NCI-H345 treated with DMSO at 0.1 percent for 48 hours (cell line): ENCODE measurements at regions not wholly inside any gene's neighbourhood (a gene's known extent, or its start where the extent isn't known, plus 50 kb on each side); places are given as distances from the start of the nearest gene placed in this dataset.
"Not testable (repeated sequence)": the region's sequence is repeated elsewhere in the genome, so short reads cannot be mapped to it uniquely, and the experiment has no call there.

ENCODE experiments used
- DNase-seq: peaks from one replicate; lab custom pipeline; 2025; ENCODE audit not compliant: unreplicated experiment; lab: John Stamatoyannopoulos, UW

GRCh38 chr4:1561286-1561990 is 122.7 kb downstream of the FAM53A start:
- DNase-seq, result no peak

GRCh38 chr4:1559896-1560650 is 124.0 kb downstream of the FAM53A start:
- no peak for DNase-seq

- no peak for DNase-seq
Observed at GRCh38 chr4:1558205-1558604, 125.9 kb downstream of the FAM53A start.

- no peak for DNase-seq
Observed at GRCh38 chr4:1557221-1557597, 126.9 kb downstream of the FAM53A start.

DNA sequence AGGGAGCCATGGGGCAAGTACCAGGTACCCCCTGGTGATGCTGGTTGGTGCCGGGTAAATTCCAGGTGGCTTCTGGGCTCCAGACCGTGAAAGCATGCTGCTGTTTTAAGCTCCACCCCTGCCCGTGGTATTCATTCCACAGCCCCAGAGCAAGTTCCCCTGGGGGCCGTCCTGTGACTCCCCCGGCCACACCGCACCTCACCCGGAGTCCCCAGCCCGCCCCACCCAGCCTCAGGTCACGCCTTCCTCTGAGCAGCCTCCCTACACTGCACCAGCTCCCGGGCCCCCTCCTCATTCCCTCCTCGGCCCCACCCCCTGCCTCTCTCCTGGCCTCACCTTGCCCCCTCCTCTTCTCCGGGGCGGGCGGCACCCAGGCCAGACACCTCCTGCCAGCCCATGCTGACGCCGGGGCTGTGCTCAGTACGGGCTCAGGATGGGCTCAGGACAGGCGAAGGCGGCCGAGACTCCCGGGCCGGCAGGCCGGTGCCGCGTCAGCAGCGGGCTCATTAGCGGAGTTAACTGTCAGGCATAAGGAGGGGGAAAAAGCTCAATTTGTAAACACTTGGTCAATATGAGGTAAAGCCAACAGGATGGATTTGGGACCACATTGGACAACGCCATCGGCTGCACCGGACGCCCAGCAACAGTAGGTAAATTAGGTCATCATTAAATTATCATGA is 127.4 kb downstream of the FAM53A start:
- DNase-seq, result no peak

GRCh38 chr4:1554876-1555265 is 129.2 kb downstream of the FAM53A start:
- DNase-seq, result peak; percentile 76

GRCh38 chr4:1554246-1554875 is 129.8 kb downstream of the FAM53A start:
- no peak for DNase-seq

- no peak for DNase-seq
Observed at GRCh38 chr4:1553365-1553764, 130.7 kb downstream of the FAM53A start.

GRCh38 chr4:1552451-1552850 is 131.7 kb downstream of the FAM53A start:
- DNase-seq, result no peak

- DNase-seq, result no peak
Observed at GRCh38 chr4:1551211-1551610, 132.9 kb downstream of the FAM53A start.

- DNase-seq, result no peak
Observed at GRCh38 chr4:1550122-1551070, 133.7 kb downstream of the FAM53A start.

DNA sequence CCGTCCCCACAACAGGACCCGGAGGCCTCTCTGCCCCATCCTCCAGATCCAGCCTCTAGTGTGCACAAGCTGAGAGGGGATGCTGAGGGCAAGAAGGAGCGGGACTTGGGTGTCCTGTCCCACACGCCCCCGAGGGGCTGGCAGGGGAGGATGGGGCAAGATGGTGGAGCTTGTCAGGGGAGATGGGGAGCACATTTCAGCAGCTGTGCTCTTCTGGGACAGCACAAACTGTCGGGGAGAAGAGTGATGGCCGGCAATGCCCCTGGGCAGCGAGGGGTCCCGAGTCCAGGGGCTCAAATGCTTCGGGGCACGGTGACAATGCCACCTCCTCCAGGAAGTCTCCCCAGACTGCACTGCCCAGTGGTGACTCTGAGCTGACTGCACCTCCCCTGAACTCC is 134.5 kb downstream of the FAM53A start:
- no peak for DNase-seq

DNA sequence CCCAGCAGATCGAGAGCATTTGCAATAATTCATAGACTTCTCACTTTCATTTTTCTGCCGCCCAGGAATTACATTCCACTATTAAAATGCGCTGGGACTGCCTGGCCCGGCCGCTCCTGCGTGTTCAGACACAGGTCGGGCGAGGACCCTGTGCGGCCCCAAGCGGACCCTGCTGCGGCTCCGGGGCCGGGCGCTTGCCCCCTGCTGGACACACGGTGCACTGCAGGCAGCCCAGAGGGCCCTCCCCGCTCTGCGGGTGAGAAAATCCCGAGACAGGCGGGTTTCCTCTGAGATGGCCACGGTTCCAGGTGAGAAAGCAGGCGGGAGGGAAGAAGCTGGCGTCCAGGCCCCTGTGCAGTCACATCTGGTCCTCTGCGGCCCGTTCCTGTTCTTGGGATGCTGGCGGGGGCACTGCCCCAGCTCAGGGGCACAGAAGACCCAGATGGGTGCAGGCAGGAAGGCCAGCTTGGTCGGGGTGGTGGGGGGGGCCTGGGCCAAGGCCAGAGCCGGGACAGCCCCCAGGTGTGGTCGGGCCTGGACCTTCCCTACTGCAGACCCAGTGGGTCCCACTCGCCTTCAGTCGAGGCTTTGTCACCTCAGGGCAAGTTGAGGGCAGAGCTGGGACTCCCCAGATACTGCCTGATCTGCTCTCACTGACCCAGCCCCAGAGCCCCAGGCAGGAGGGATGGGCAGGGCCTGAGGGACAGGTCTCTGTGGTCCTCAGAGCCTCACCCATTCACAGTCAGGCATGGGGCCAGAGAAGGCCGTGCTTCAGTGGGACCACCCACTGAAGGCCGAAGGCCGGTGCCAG is 135.1 kb downstream of the FAM53A start:
- DNase-seq, result not testable (repeated sequence)

DNA sequence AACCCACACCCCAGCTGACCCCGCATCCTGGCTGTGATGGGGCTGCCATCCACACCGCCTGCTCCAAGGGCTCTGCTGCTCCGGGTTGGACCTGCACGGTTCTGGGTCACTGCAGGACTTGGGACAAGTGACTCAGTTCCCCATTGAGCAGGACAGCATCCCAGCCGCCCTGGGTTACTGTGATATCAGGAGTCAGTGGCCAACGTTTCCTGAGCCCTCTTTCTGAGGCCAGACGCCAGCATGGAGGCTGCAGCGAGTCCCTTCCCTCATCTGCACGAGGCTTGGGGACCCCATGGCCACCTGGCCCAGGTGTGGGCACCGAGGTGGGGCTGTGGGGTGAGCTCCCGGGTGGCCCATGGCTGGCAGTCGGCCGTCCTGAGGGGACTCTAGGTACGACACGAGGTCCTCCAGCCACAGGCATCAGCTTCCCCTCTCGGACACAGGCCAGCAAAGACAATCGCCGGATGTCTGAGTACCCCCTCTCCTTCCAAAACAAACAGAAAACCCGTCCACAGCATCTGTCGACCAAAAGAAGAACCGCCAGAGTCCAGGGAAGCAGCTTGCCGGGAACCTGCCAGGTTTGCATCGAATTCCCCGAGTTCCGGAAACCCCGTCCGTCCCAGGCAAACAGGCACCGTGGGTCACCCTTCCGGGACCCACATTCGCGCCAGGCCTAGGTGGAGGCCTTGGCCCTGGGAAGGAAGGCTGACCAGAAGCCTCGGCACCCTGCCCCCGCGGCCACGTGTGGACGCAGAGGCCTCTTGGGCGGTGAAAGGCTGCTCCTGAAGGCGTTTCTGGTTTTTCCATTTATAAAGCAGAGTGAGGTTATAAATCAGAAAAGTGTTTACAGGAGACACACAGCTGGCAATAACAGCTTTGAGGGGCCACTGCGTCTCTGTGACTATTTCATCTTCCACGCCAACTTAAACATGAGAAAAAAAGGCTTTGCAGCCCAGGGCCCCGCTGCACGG is 136.0 kb downstream of the FAM53A start:
- DNase-seq, result no peak

- DNase-seq, result no peak
Observed at GRCh38 chr4:1547131-1547855, 136.8 kb downstream of the FAM53A start.

DNA sequence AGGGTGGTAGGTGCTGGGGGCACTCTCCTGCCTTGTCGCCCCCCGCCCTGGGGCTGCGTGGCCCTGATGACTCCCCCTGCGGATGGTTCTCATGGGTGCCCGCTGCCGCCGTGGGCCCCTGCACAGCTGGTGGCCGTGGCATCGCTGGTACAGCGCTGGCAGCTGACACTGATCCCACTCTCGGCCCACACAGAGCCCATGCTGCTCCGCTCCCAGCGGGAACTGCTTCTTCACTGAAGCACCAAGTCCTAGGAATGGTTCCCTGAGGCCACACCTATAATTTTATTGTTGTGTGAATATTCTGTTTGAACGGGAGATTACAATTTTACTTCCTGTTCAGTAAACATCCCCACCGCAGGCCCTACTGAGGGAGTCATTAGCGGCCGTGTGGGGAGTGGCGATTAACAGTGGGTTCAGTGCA is 138.6 kb upstream of the NKX1-1 start:
- DNase-seq, result no peak

DNA sequence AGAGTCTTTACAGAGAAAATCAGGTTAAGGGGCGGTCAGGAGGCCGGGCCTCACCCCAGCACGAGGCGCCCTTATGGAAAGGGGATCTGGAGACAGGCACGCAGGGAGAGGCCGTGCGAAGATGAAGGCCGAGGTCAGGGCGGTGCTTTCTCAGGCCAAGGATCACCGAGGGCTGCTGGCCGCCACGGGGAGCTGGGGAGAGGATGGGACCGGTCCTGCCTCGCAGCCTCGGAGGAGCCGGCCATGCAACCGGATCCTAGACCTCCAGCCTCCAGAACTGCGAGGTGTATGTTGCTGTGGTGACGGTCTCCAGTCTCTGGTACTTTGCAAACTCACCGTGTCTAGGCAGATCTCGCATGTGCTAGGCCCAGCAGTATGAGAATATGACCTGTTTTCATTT is 138.2 kb upstream of the NKX1-1 start:
- DNase-seq, result not testable (repeated sequence)

- no peak for DNase-seq
Observed at GRCh38 chr4:1543976-1544375, 137.7 kb upstream of the NKX1-1 start.
